HG03108 (cell line): ENCODE measurements at regions not wholly inside any gene's neighbourhood (a gene's known extent, or its start where the extent isn't known, plus 50 kb on each side); places are given as distances from the start of the nearest gene placed in this dataset.

Experiments used
- ATAC-seq: cut with Tn5 transposase; IDR thresholded peaks from one replicate; pipeline ENCODE4 v1.9.1; 2021; ENCODE audit warnings: moderate library complexity; ENCODE audit not compliant: unreplicated experiment

- no peak for ATAC-seq
Observed at GRCh38 chr18:75553021-75553420, 125.5 kb upstream of the SMIM21 start.

GRCh38 chr18:75551071-75551470 lies 123.6 kb upstream of the SMIM21 start:
- ATAC-seq: no peak

GRCh38 chr18:75548353-75548905 lies 120.9 kb upstream of the SMIM21 start:
- no peak for ATAC-seq

- no peak for ATAC-seq
Observed at GRCh38 chr18:75546964-75547363, 119.5 kb upstream of the SMIM21 start.

- no peak for ATAC-seq
Observed at GRCh38 chr18:75545189-75545588, 117.7 kb upstream of the SMIM21 start.

- ATAC-seq: no peak
Observed at GRCh38 chr18:75544496-75544895, 117.0 kb upstream of the SMIM21 start.

GRCh38 chr18:75544051-75544481 lies 116.6 kb upstream of the SMIM21 start:
- no peak for ATAC-seq

GRCh38 chr18:75538727-75539126 lies 111.2 kb upstream of the SMIM21 start:
- ATAC-seq: no peak

- ATAC-seq: no peak
Observed at GRCh38 chr18:75533950-75534349, 106.4 kb upstream of the SMIM21 start.

- ATAC-seq: no peak
Observed at GRCh38 chr18:75533209-75533608, 105.7 kb upstream of the SMIM21 start.

- no peak for ATAC-seq
Observed at GRCh38 chr18:75531851-75532459, 104.5 kb upstream of the SMIM21 start.

GRCh38 chr18:75531212-75531850 lies 103.8 kb upstream of the SMIM21 start:
- ATAC-seq: no peak

- no peak for ATAC-seq
Observed at GRCh38 chr18:75530566-75531211, 103.2 kb upstream of the SMIM21 start.

GRCh38 chr18:75530118-75530517 lies 102.6 kb upstream of the SMIM21 start:
- no peak for ATAC-seq

GRCh38 chr18:75529394-75529793 lies 101.9 kb upstream of the SMIM21 start:
- no peak for ATAC-seq

- ATAC-seq: no peak
Observed at GRCh38 chr18:75527848-75528685, 100.6 kb upstream of the SMIM21 start.

- no peak for ATAC-seq
Observed at GRCh38 chr18:75526038-75526437, 98.5 kb upstream of the SMIM21 start.

GRCh38 chr18:75525331-75525730 lies 97.8 kb upstream of the SMIM21 start:
- ATAC-seq: no peak

- ATAC-seq: no peak
Observed at GRCh38 chr18:75524841-75525240, 97.3 kb upstream of the SMIM21 start.

GRCh38 chr18:75524181-75524580 lies 96.7 kb upstream of the SMIM21 start:
- no peak for ATAC-seq

- no peak for ATAC-seq
Observed at GRCh38 chr18:75521816-75522215, 94.3 kb upstream of the SMIM21 start.
